Mesendoderm (in vitro differentiated cells): ENCODE measurements at regions not wholly inside any gene's neighbourhood (a gene's known extent, or its start where the extent isn't known, plus 50 kb on each side); places are given as distances from the start of the nearest gene placed in this dataset.

Source experiments
- DNase-seq: peaks from one replicate; pipeline ENCODE4 v3.0.0; 2013
- H2AK5ac ChIP-seq: 2 replicates; pipeline ENCODE4 v1.6.1; 2013; ENCODE audit warnings: low read length, inconsistent platforms
- H2BK120ac ChIP-seq: 2 replicates; pipeline ENCODE4 v1.6.1; 2013; ENCODE audit warnings: low read depth, mild to moderate bottlenecking, low read length, moderate library complexity, mixed read lengths
- H2BK15ac ChIP-seq: replicated peaks from 2 replicates; pipeline ENCODE4 v1.6.1; 2013; ENCODE audit warnings: low read depth, mild to moderate bottlenecking, moderate library complexity
- H2BK5ac ChIP-seq: 2 replicates; pipeline ENCODE4 v1.6.1; 2013; ENCODE audit warnings: low read length, inconsistent platforms
- H3K18ac ChIP-seq: 2 replicates; pipeline ENCODE4 v1.6.1; 2013; ENCODE audit warnings: mild to moderate bottlenecking, low read length, mixed read lengths
- H3K23ac ChIP-seq: one replicate; pipeline ENCODE4 v1.6.1; 2013; ENCODE audit warnings: low read length
- H3K27ac ChIP-seq: 2 replicates; pipeline ENCODE4 v1.5.1; 2013; ENCODE audit warnings: low read depth, mild to moderate bottlenecking, inconsistent platforms, low read length, moderate library complexity
- H3K27me3 ChIP-seq: 2 replicates; pipeline ENCODE4 v1.6.1; 2013; ENCODE audit warnings: low read length, control low read depth, mild to moderate bottlenecking, inconsistent platforms; ENCODE audit not compliant: insufficient read depth, poor library complexity
- H3K36me3 ChIP-seq: 2 replicates; pipeline ENCODE4 v1.6.1; 2013; ENCODE audit warnings: low read length, inconsistent platforms; ENCODE audit not compliant: control insufficient read depth, insufficient read depth
- H3K4ac ChIP-seq: one replicate; pipeline ENCODE4 v1.6.1; 2013; ENCODE audit warnings: low read depth, mild to moderate bottlenecking, low read length, moderate library complexity
- H3K4me1 ChIP-seq: 2 replicates; pipeline ENCODE4 v1.6.1; 2013; ENCODE audit warnings: low read depth, low read length, inconsistent platforms; ENCODE audit not compliant: control insufficient read depth
- H3K4me2 ChIP-seq: 2 replicates; pipeline ENCODE4 v1.6.1; 2013; ENCODE audit warnings: low read length
- H3K4me3 ChIP-seq: 2 replicates; pipeline ENCODE4 v1.5.1; 2013; ENCODE audit warnings: mild to moderate bottlenecking, low read length
- H3K56ac ChIP-seq: one replicate; pipeline ENCODE4 v1.6.1; 2013; ENCODE audit warnings: low read length
- H3K79me1 ChIP-seq: 2 replicates; pipeline ENCODE4 v1.6.1; 2013; ENCODE audit warnings: low read length, inconsistent platforms
- H3K79me2 ChIP-seq: 2 replicates; pipeline ENCODE4 v1.6.1; 2013; ENCODE audit warnings: mild to moderate bottlenecking, low read length; ENCODE audit not compliant: control insufficient read depth, insufficient read depth
- H3K9ac ChIP-seq: 2 replicates; pipeline ENCODE4 v1.6.1; 2013; ENCODE audit warnings: low read length, inconsistent platforms
- H4K5ac ChIP-seq: one replicate; pipeline ENCODE4 v1.6.1; 2013; ENCODE audit warnings: low read length
- H4K8ac ChIP-seq: one replicate; pipeline ENCODE4 v1.6.1; 2013; ENCODE audit warnings: low read depth, mild to moderate bottlenecking, control low read depth, low read length, moderate library complexity
- WGBS: extraction: QIAGEN DNeasy Blood & Tissue Kit; methylation state at CpG from one replicate; pipeline ENCODE4 v1.1.7; 2013; ENCODE audit warnings: low lambda C conversion rate, missing lambda C conversion rate; ENCODE audit not compliant: insufficient coverage; ENCODE audit errors: extremely low coverage; 5-methylcytosine and 5-hydroxymethylcytosine counted together

GRCh38 chr6:97412511-97412910, 129.5 kb upstream of the MMS22L start:
- WGBS: no CpG with 5 or more reads among the region's 1 CpG

DNA sequence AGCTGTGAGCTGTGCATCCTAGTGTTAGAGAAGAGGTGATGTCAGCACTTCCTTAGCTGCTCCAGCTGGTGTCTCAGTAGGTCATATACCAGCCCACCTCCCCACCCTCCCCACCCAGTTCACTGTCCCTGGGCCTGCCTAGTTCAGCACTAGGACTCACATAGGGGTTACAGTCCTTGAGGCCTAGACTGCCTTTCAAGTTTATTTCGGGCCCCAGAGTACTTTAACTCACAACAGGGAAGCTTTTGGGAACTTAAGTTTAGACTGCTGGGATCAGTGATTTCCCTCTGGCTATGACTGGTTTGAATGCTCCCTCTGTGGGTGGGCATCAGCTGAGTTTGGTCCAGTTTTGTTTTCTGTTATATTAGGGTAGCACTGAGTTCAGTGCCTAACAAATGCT, 139.2 kb upstream of the MMS22L start:
- H2BK15ac ChIP-seq: no peak overlapping the region
- H3K79me1 ChIP-seq: no peaks in the 10 kb centered on the region
- H3K4me1 ChIP-seq: no peaks in the 10 kb centered on the region
- H4K8ac ChIP-seq: no peak overlapping the region
- H4K5ac ChIP-seq: no peak overlapping the region
- H3K23ac ChIP-seq: no peak overlapping the region
- no peak overlapping the region for H3K4me2 ChIP-seq
- no peaks in the 10 kb centered on the region for H3K27me3 ChIP-seq
- H3K4ac ChIP-seq: no peak overlapping the region
- no peaks in the 10 kb centered on the region for H3K36me3 ChIP-seq
- H3K27ac ChIP-seq: no peak overlapping the region
- H2BK120ac ChIP-seq: no peak overlapping the region
- H3K56ac ChIP-seq: no peak overlapping the region
- peak; percentile 51 for DNase-seq
- no peak overlapping the region for H3K9ac ChIP-seq
- no peak overlapping the region for H3K4me3 ChIP-seq
- WGBS: no CpG with 5 or more reads among the region's 1 CpG
- no peak overlapping the region for H2AK5ac ChIP-seq
- H3K79me2 ChIP-seq: no peaks in the 10 kb centered on the region
- H2BK5ac ChIP-seq: no peak overlapping the region
- no peak overlapping the region for H3K18ac ChIP-seq

More at GRCh38 chr6:97412511-97412910, 129.5 kb upstream of the MMS22L start:
- Histone ChIP-seq H2BK15ac (no peak overlapping the region), H3K27ac (no peak overlapping the region), H4K8ac (no peak overlapping the region), H4K5ac (no peak overlapping the region), H3K23ac (no peak overlapping the region), H3K27me3 (no peaks in the 10 kb centered on the region), H3K79me1 (no peaks in the 10 kb centered on the region), H3K79me2 (no peaks in the 10 kb centered on the region), H3K4ac (no peak overlapping the region), H3K18ac (no peak overlapping the region), H3K4me3 (no peak overlapping the region), H2BK120ac (no peak overlapping the region), H3K56ac (no peak overlapping the region), H3K4me2 (no peak overlapping the region), H3K9ac (no peak overlapping the region), H2BK5ac (no peak overlapping the region), H2AK5ac (no peak overlapping the region), H3K4me1 (no peaks in the 10 kb centered on the region), H3K36me3 (no peaks in the 10 kb centered on the region)
- no peak for DNase-seq

- H4K8ac ChIP-seq: no peak overlapping the region
- no peak overlapping the region for H3K4me2 ChIP-seq
- no peaks in the 10 kb centered on the region for H3K79me2 ChIP-seq
- no peak overlapping the region for H2AK5ac ChIP-seq
- no peak for DNase-seq
- H3K18ac ChIP-seq: no peak overlapping the region
- H3K23ac ChIP-seq: no peak overlapping the region
- H3K4me3 ChIP-seq: no peak overlapping the region
- H2BK15ac ChIP-seq: no peak overlapping the region
- H2BK120ac ChIP-seq: no peak overlapping the region
- H3K4ac ChIP-seq: no peak overlapping the region
- H3K27me3 ChIP-seq: no peaks in the 10 kb centered on the region
- no peak overlapping the region for H4K5ac ChIP-seq
- H3K4me1 ChIP-seq: no peaks in the 10 kb centered on the region
- no peaks in the 10 kb centered on the region for H3K79me1 ChIP-seq
- H3K9ac ChIP-seq: no peak overlapping the region
- no peak overlapping the region for H3K27ac ChIP-seq
- no peaks in the 10 kb centered on the region for H3K36me3 ChIP-seq
- no peak overlapping the region for H3K56ac ChIP-seq
- H2BK5ac ChIP-seq: no peak overlapping the region
Measured at GRCh38 chr6:97423190-97423589, 140.2 kb upstream of the MMS22L start.

GRCh38 chr6:97427648-97428047, 144.6 kb upstream of the MMS22L start:
- H3K79me1 ChIP-seq: no peaks in the 10 kb centered on the region
- H4K5ac ChIP-seq: no peak overlapping the region
- H2AK5ac ChIP-seq: no peak overlapping the region
- H3K18ac ChIP-seq: no peak overlapping the region
- no peak overlapping the region for H2BK15ac ChIP-seq
- no peak overlapping the region for H4K8ac ChIP-seq
- H3K56ac ChIP-seq: no peak overlapping the region
- H3K4me3 ChIP-seq: no peak overlapping the region
- no peak overlapping the region for H2BK5ac ChIP-seq
- no peak overlapping the region for H2BK120ac ChIP-seq
- no peaks in the 10 kb centered on the region for H3K4me1 ChIP-seq
- H3K79me2 ChIP-seq: no peaks in the 10 kb centered on the region
- no peaks in the 10 kb centered on the region for H3K36me3 ChIP-seq
- no peak overlapping the region for H3K9ac ChIP-seq
- no peak overlapping the region for H3K27ac ChIP-seq
- no peak overlapping the region for H3K4ac ChIP-seq
- no peak overlapping the region for H3K23ac ChIP-seq
- DNase-seq: no peak
- no peaks in the 10 kb centered on the region for H3K27me3 ChIP-seq
- H3K4me2 ChIP-seq: no peak overlapping the region

DNA sequence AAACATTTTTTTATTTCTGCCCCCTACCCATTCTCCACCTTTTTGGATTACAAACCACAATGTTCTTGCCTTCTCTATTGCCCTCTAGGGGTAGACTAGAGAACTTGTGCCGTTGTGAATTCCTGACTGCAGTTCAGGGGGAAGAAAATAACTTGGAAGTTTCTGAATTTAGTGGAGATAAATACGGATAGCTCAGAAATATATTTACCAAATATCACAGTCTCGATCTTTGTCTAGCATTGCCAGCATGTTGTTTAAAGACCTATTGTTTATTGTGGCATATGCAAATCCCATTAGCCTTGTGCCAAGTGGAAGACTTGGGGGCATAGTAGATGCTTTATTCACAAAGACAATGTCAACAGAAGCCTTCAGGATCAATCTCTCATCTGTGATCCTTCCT, 154.1 kb upstream of the MMS22L start:
- H3K4ac ChIP-seq: no peak overlapping the region
- no peak overlapping the region for H2AK5ac ChIP-seq
- no peak overlapping the region for H3K9ac ChIP-seq
- H3K4me1 ChIP-seq: no peaks in the 10 kb centered on the region
- no peak overlapping the region for H3K4me3 ChIP-seq
- peak; percentile 59 for DNase-seq
- no peak overlapping the region for H3K23ac ChIP-seq
- no peak overlapping the region for H3K18ac ChIP-seq
- H3K36me3 ChIP-seq: no peaks in the 10 kb centered on the region
- no peaks in the 10 kb centered on the region for H3K27me3 ChIP-seq
- H2BK5ac ChIP-seq: no peak overlapping the region
- H2BK120ac ChIP-seq: no peak overlapping the region
- H3K56ac ChIP-seq: no peak overlapping the region
- no CpG with 5 or more reads among the region's 3 CpGs for WGBS
- H3K79me1 ChIP-seq: no peaks in the 10 kb centered on the region
- H3K27ac ChIP-seq: no peak overlapping the region
- no peak overlapping the region for H2BK15ac ChIP-seq
- no peak overlapping the region for H4K8ac ChIP-seq
- H3K79me2 ChIP-seq: no peaks in the 10 kb centered on the region
- no peak overlapping the region for H4K5ac ChIP-seq
- H3K4me2 ChIP-seq: no peak overlapping the region

DNA sequence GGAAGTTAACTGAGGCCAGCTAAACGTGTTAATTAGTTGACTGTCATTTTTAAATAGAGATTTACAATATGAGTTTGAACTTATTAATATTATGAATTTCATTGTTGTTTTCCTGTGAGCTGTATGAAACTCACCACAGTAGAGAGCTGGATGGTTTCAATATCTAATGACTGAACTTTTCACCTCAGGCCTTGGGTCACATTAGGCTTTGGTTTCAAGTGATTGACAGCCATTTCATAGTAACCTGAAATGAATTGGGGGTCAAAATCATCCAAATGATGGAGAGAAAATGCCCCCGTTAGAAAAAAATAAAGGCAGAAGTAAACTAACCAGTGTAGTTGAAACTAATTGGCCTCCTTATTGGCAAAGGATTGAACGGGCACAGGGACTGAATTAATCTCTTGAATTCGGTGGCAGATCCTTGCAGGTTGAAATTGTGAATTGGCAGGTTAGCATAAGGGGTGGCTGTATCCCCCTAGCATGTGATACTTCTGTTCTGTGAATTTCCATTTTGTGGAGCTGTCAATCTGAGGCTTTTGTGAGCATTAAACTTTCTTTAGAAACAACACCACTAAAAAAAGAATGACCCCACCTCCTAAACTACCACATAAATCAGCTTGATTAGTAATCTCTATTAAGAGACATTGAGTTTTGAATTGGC, 155.1 kb upstream of the MMS22L start:
- no peak overlapping the region for H4K5ac ChIP-seq
- no peak overlapping the region for H3K4me2 ChIP-seq
- H2AK5ac ChIP-seq: no peak overlapping the region
- no peak for DNase-seq
- no peak overlapping the region for H3K4me3 ChIP-seq
- H3K27me3 ChIP-seq: no peaks in the 10 kb centered on the region
- H3K79me1 ChIP-seq: no peaks in the 10 kb centered on the region
- no peak overlapping the region for H2BK15ac ChIP-seq
- H2BK120ac ChIP-seq: no peak overlapping the region
- H3K56ac ChIP-seq: no peak overlapping the region
- no peak overlapping the region for H3K23ac ChIP-seq
- WGBS: no CpG with 5 or more reads among the region's 4 CpGs
- no peak overlapping the region for H2BK5ac ChIP-seq
- H3K4me1 ChIP-seq: no peaks in the 10 kb centered on the region
- no peaks in the 10 kb centered on the region for H3K36me3 ChIP-seq
- no peak overlapping the region for H3K27ac ChIP-seq
- H4K8ac ChIP-seq: no peak overlapping the region
- H3K9ac ChIP-seq: no peak overlapping the region
- no peak overlapping the region for H3K4ac ChIP-seq
- H3K79me2 ChIP-seq: no peaks in the 10 kb centered on the region
- no peak overlapping the region for H3K18ac ChIP-seq
